Heart left ventricle (tissue), 16 donors: ENCODE measurements at regions not wholly inside any gene's neighbourhood (a gene's known extent, or its start where the extent isn't known, plus 50 kb on each side); places are given as distances from the start of the nearest gene placed in this dataset.

ENCODE experiments used
- ATAC-seq, 4 donors: fragments of 200-7000 bp; cut with Tn5 transposase; one replicate each; pipeline ENCODE4 v1.9.1; 2020 to 2022; ENCODE audit warnings: moderate library complexity in 4 of 4, mild to moderate bottlenecking in 3 of 4, moderate number of reproducible peaks in 1 of 4
- DNase-seq, 5 donors: peaks; one replicate each; pipeline ENCODE4 v3.0.0-alpha.2; 2020
- H3K27ac ChIP-seq, 12 donors: fragments of 200-600 bp; sonication (generic) in 4 of 12; one replicate each; pipeline versions ENCODE4 v1.5.0 to v1.8.0; 2016 to 2022; ENCODE audit warnings: mild to moderate bottlenecking in 2 of 12
- H3K27me3 ChIP-seq, 9 donors: fragments of 200-600 bp; sonication (generic) in 2 of 9; one replicate each; pipeline versions ENCODE4 v1.5.1 to v1.8.0; 2016 to 2022; ENCODE audit warnings: mild to moderate bottlenecking in 3 of 9
- H3K36me3 ChIP-seq, 9 donors: fragments of 200-600 bp; sonication (generic) in 2 of 9; one replicate each; pipeline versions ENCODE4 v1.5.0 to v1.8.0; 2018 to 2022; ENCODE audit warnings: mild to moderate bottlenecking in 2 of 9
- H3K4me1 ChIP-seq, 12 donors: fragments of 200-600 bp; sonication (generic) in 4 of 12; one replicate each; pipeline versions ENCODE4 v1.5.0 to v1.8.0; 2016 to 2022; ENCODE audit warnings: mild to moderate bottlenecking in 3 of 12
- H3K4me3 ChIP-seq, 12 donors: fragments of 200-600 bp; sonication (generic) in 4 of 12; one replicate each; pipeline versions ENCODE4 v1.5.0 to v1.8.0; 2017 to 2022; ENCODE audit warnings: mild to moderate bottlenecking in 9 of 12, moderate library complexity in 4 of 12
- H3K9me3 ChIP-seq, 12 donors: fragments of 200-600 bp; sonication (generic) in 4 of 12; one replicate each; pipeline versions ENCODE4 v1.5.0 to v1.8.0; 2016 to 2022; ENCODE audit warnings: mild to moderate bottlenecking in 1 of 12
- CTCF ChIP-seq, 12 donors: fragments of 200-600 bp; sonication (generic) in 4 of 12; IDR thresholded peaks; one replicate each; pipeline versions ENCODE4 v1.5.0 to v1.8.0; 2018 to 2022; ENCODE audit warnings: antibody characterized with exemption in 12 of 12, mild to moderate bottlenecking in 5 of 12
- POLR2A ChIP-seq, 2 donors: fragments of 450-650 bp; IDR thresholded peaks; one replicate each; pipeline ENCODE4 v1.6.1; 2017; ENCODE audit warnings: antibody characterized with exemption in 2 of 2, mild to moderate bottlenecking in 2 of 2, moderate library complexity in 2 of 2
- WGBS, 4 donors: extraction: QIAGEN DNeasy Blood & Tissue Kit in 2 of 4; methylation state at CpG; one replicate each; pipeline versions ENCODE4 v1.1.5 to v1.1.7; 2013 to 2018; 5-methylcytosine and 5-hydroxymethylcytosine counted together
- intact Hi-C, 10 donors: fragments of 100-400 bp; cut with DNase I; formaldehyde crosslinking; loops; one replicate each; pipeline versions ENCODE4 v1.11.1 to v1.14.2; 2022
- donor health status: ischemic (EF 13 %, LVEDD 7.1; RV severe dilation, severe dysfunction).
- donor health status: healthy with polysubstance abuse.
- donor health status: DM: no; HTN: yes; CAD: no.
- donor health status: DM: no; HTN: no; CAD: no.
- donor health status: ischemic (EF 25% LVEDD 6.9; RV normal size, moderate dysfunction).
- donor health status: ischemic (EF 25% LVEDD 5.7; RV mildly dilated, moderate dysfunction).
- donor health status: healthy.
- donor health status: DM: yes; HTN: yes; CAD: no.
- donor health status: ischemic (EF 35%, LVEDD 5.7; RV mildly dilated, moderate dysfunction).
- donor health status: nonischemic (EF 11% LVEDD 7.7; RV severe dilation, severe dysfunction).
- donor health status: DM: yes; HTN: yes; CAD: no.
- donor health status: PGD.
- donor health status: ischemic (EF 29% LVEDD 5.4; RV normal size, mild dysfunction).
- donor health status: nonischemic (EF 23%, LVEDD 6.1; RV moderate dilation, normal function).

- Histone ChIP-seq H3K27me3 (no peaks in the 10 kb centered on the region), H3K4me1 (no peaks in the 10 kb centered on the region), H3K27ac (no peak overlapping the region), H3K9me3 (no peaks in the 10 kb centered on the region), H3K36me3 (no peaks in the 10 kb centered on the region), H3K4me3 (no peak overlapping the region)
- intact Hi-C loops, result no loop called here
- 91 to 95% (median 94%) methylated on average over 4 of the region's 4 CpGs for WGBS, 4 donors
- TF ChIP-seq POLR2A (IDR thresholded peaks at IDR 0.05) (no peak), CTCF (IDR thresholded peaks at IDR 0.05) (no peak)
- no peak for DNase-seq
- ATAC-seq, result no peak
These were observed 207.1 kb upstream of the SPOPL start for GRCh38 chr2:138294451-138294850.

- H3K27ac ChIP-seq, result no peak overlapping the region
- no peak for DNase-seq
- no peak for TF ChIP-seq CTCF (IDR thresholded peaks at IDR 0.05)
- no peak for TF ChIP-seq POLR2A (IDR thresholded peaks at IDR 0.05)
- intact Hi-C loops, result no loop called here
- ATAC-seq, result no peak
- H3K4me3 ChIP-seq, result no peak overlapping the region
- H3K9me3 ChIP-seq, result no peaks in the 10 kb centered on the region
- no peaks in the 10 kb centered on the region for H3K4me1 ChIP-seq
- no peaks in the 10 kb centered on the region for H3K27me3 ChIP-seq
- no peaks in the 10 kb centered on the region for H3K36me3 ChIP-seq
These were observed 205.2 kb upstream of the SPOPL start for GRCh38 chr2:138296365-138296764.

- TF ChIP-seq POLR2A (IDR thresholded peaks at IDR 0.05) (no peak), CTCF (IDR thresholded peaks at IDR 0.05) (no peak)
- 96 to 99% (median 97%) methylated on average over 11 of the region's 11 CpGs for WGBS, 4 donors
- no peak overlapping the region for H3K27ac ChIP-seq
- ATAC-seq (no peak), DNase-seq (no peak)
- intact Hi-C loops, result no loop called here
- H3K27me3 ChIP-seq, result no peaks in the 10 kb centered on the region
- H3K9me3 ChIP-seq, result no peaks in the 10 kb centered on the region
- H3K4me1 ChIP-seq, result no peaks in the 10 kb centered on the region
- no peaks in the 10 kb centered on the region for H3K36me3 ChIP-seq
- no peak overlapping the region for H3K4me3 ChIP-seq
These were observed 203.3 kb upstream of the SPOPL start for GRCh38 chr2:138298120-138298814.

- Histone ChIP-seq H3K4me3 (no peak overlapping the region), H3K4me1 (no peaks in the 10 kb centered on the region), H3K27ac (no peak overlapping the region), H3K9me3 (no peaks in the 10 kb centered on the region), H3K36me3 (no peaks in the 10 kb centered on the region), H3K27me3 (no peaks in the 10 kb centered on the region)
- intact Hi-C loops, result no loop called here
- DNase-seq (no peak), ATAC-seq (no peak)
- TF ChIP-seq POLR2A (IDR thresholded peaks at IDR 0.05), result no peak
- no peak for TF ChIP-seq CTCF (IDR thresholded peaks at IDR 0.05)
- 92 to 98% (median 94%) methylated on average over 3 of the region's 3 CpGs for WGBS, 4 donors
These were observed 202.7 kb upstream of the SPOPL start for GRCh38 chr2:138298900-138299299.
